ENCODE measurements at regions not wholly inside any gene's neighbourhood (a gene's known extent, or its start where the extent isn't known, plus 50 kb on each side); places are given as distances from the start of the nearest gene placed in this dataset.

GRCh38 chr6:120990866-120991265, 343.4 kb downstream of the TBC1D32 start:
- Histone ChIP-seq H3K4me2 (ENCODE audit: control insufficient read depth, extremely low read depth, insufficient read depth, low read depth, low read length) (no peak overlapping the region), H3K9ac (ENCODE audit: control insufficient read depth, extremely low read depth, insufficient read depth, low read length) (no peak overlapping the region), H3K27ac (ENCODE audit: control insufficient read depth, insufficient read depth, low read length) (no peak overlapping the region), H4K20me1 (ENCODE audit: control insufficient read depth, extremely low read depth, insufficient read depth, low read length) (no peaks in the 10 kb centered on the region), H3K36me3 (ENCODE audit: control insufficient read depth in 2 of 2, extremely low read depth in 1 of 2, insufficient read depth in 2 of 2, low read length in 2 of 2) (no peaks in the 10 kb centered on the region), H3K4me3 (ENCODE audit: control insufficient read depth in 2 of 3, extremely low read depth in 1 of 3, insufficient read depth in 2 of 3, low read depth in 1 of 3, low read length in 3 of 3) (no peak overlapping the region), H3K9me3 (ENCODE audit: control insufficient read depth, low read depth, low read length) (no peaks in the 10 kb centered on the region), H3K9me1 (ENCODE audit: control insufficient read depth, extremely low read depth, insufficient read depth, low read length) (no peaks in the 10 kb centered on the region), H2AFZ (ENCODE audit: control insufficient read depth, low read length) (no peak overlapping the region), H3K27me3 (ENCODE audit: control insufficient read depth, extremely low read depth, insufficient read depth, low read length) (no peaks in the 10 kb centered on the region), H3K79me2 (ENCODE audit: control insufficient read depth, insufficient read depth, low read length) (no peaks in the 10 kb centered on the region), H3K4me1 (ENCODE audit: control insufficient read depth, extremely low read depth, insufficient read depth, low read length) (no peaks in the 10 kb centered on the region)
- DNase-seq (ENCODE audit: low read depth, low spot score): no peak
- no peak for FAIRE-seq
- no peak for TF ChIP-seq EZH2 (IDR thresholded peaks at IDR 0.05; ENCODE audit: low read length)
- dilution Hi-C loops (cut with MboI; ENCODE audit: extremely low pct_ligation_motif_present, low sequenced_read_pairs): no loop called here

GRCh38 chr6:120981835-120982234, 352.4 kb downstream of the TBC1D32 start:
- H3K27ac ChIP-seq (ENCODE audit: control insufficient read depth, insufficient read depth, low read length): no peak overlapping the region
- dilution Hi-C loops (cut with MboI; ENCODE audit: extremely low pct_ligation_motif_present, low sequenced_read_pairs): no loop called here
- no peaks in the 10 kb centered on the region for H4K20me1 ChIP-seq (ENCODE audit: control insufficient read depth, extremely low read depth, insufficient read depth, low read length)
- no peak overlapping the region for H2AFZ ChIP-seq (ENCODE audit: control insufficient read depth, low read length)
- H3K4me2 ChIP-seq (ENCODE audit: control insufficient read depth, extremely low read depth, insufficient read depth, low read depth, low read length): no peak overlapping the region
- no peaks in the 10 kb centered on the region for H3K9me1 ChIP-seq (ENCODE audit: control insufficient read depth, extremely low read depth, insufficient read depth, low read length)
- H3K27me3 ChIP-seq (ENCODE audit: control insufficient read depth, extremely low read depth, insufficient read depth, low read length): no peaks in the 10 kb centered on the region
- H3K4me3 ChIP-seq (ENCODE audit: control insufficient read depth in 2 of 3, extremely low read depth in 1 of 3, insufficient read depth in 2 of 3, low read depth in 1 of 3, low read length in 3 of 3): no peak overlapping the region
- H3K36me3 ChIP-seq (ENCODE audit: control insufficient read depth in 2 of 2, extremely low read depth in 1 of 2, insufficient read depth in 2 of 2, low read length in 2 of 2): no peaks in the 10 kb centered on the region
- DNase-seq (ENCODE audit: low read depth, low spot score): no peak
- no peaks in the 10 kb centered on the region for H3K4me1 ChIP-seq (ENCODE audit: control insufficient read depth, extremely low read depth, insufficient read depth, low read length)
- no peak overlapping the region for H3K9ac ChIP-seq (ENCODE audit: control insufficient read depth, extremely low read depth, insufficient read depth, low read length)
- TF ChIP-seq CTCF (optimal IDR thresholded peaks at IDR 0.05 in 1 of 3, IDR thresholded peaks at IDR 0.05 in 1 of 3, conservative IDR thresholded peaks at IDR 0.05 in 1 of 3; ENCODE audit: extremely low read depth in 1 of 3, insufficient read depth in 2 of 3, low read length in 3 of 3) (no peak), EZH2 (IDR thresholded peaks at IDR 0.05; ENCODE audit: low read length) (no peak)
- H3K79me2 ChIP-seq (ENCODE audit: control insufficient read depth, insufficient read depth, low read length): no peaks in the 10 kb centered on the region
- no peaks in the 10 kb centered on the region for H3K9me3 ChIP-seq (ENCODE audit: control insufficient read depth, low read depth, low read length)
- no peak for FAIRE-seq

GRCh38 chr6:120966321-120966720, 368.0 kb downstream of the TBC1D32 start:
- H3K9me1 ChIP-seq (ENCODE audit: control insufficient read depth, extremely low read depth, insufficient read depth, low read length): no peaks in the 10 kb centered on the region
- H3K27ac ChIP-seq (ENCODE audit: control insufficient read depth, insufficient read depth, low read length): no peak overlapping the region
- no peaks in the 10 kb centered on the region for H3K36me3 ChIP-seq (ENCODE audit: control insufficient read depth in 2 of 2, extremely low read depth in 1 of 2, insufficient read depth in 2 of 2, low read length in 2 of 2)
- no peaks in the 10 kb centered on the region for H3K9me3 ChIP-seq (ENCODE audit: control insufficient read depth, low read depth, low read length)
- DNase-seq (ENCODE audit: low read depth, low spot score) (no peak), FAIRE-seq (no peak)
- H3K4me1 ChIP-seq (ENCODE audit: control insufficient read depth, extremely low read depth, insufficient read depth, low read length): no peaks in the 10 kb centered on the region
- H2AFZ ChIP-seq (ENCODE audit: control insufficient read depth, low read length): no peak overlapping the region
- H3K9ac ChIP-seq (ENCODE audit: control insufficient read depth, extremely low read depth, insufficient read depth, low read length): no peak overlapping the region
- no peak overlapping the region for H3K4me2 ChIP-seq (ENCODE audit: control insufficient read depth, extremely low read depth, insufficient read depth, low read depth, low read length)
- TF ChIP-seq CTCF (optimal IDR thresholded peaks at IDR 0.05 in 1 of 3, IDR thresholded peaks at IDR 0.05 in 1 of 3, conservative IDR thresholded peaks at IDR 0.05 in 1 of 3; ENCODE audit: extremely low read depth in 1 of 3, insufficient read depth in 2 of 3, low read length in 3 of 3) (no peak), EZH2 (IDR thresholded peaks at IDR 0.05; ENCODE audit: low read length) (no peak)
- dilution Hi-C loops (cut with MboI; ENCODE audit: extremely low pct_ligation_motif_present, low sequenced_read_pairs): no loop called here
- no peaks in the 10 kb centered on the region for H4K20me1 ChIP-seq (ENCODE audit: control insufficient read depth, extremely low read depth, insufficient read depth, low read length)
- no peaks in the 10 kb centered on the region for H3K79me2 ChIP-seq (ENCODE audit: control insufficient read depth, insufficient read depth, low read length)
- no peak overlapping the region for H3K4me3 ChIP-seq (ENCODE audit: control insufficient read depth in 2 of 3, extremely low read depth in 1 of 3, insufficient read depth in 2 of 3, low read depth in 1 of 3, low read length in 3 of 3)
- no peaks in the 10 kb centered on the region for H3K27me3 ChIP-seq (ENCODE audit: control insufficient read depth, extremely low read depth, insufficient read depth, low read length)

All from keratinocyte (primary cell).